Colonic mucosa (tissue), 4 donors: ENCODE measurements at regions not wholly inside any gene's neighbourhood (a gene's known extent, or its start where the extent isn't known, plus 50 kb on each side); places are given as distances from the start of the nearest gene placed in this dataset.

Source experiments
- DNase-seq: peaks from one replicate; pipeline ENCODE4 v3.0.0-alpha.2; 2020
- H3K27ac ChIP-seq: fragments of 200-600 bp; one replicate; pipeline ENCODE4 v1.8.0; 2021
- H3K27me3 ChIP-seq: fragments of 200-600 bp; one replicate; pipeline ENCODE4 v1.8.0; 2021
- H3K36me3 ChIP-seq: fragments of 200-600 bp; one replicate; pipeline ENCODE4 v1.8.0; 2021
- H3K4me1 ChIP-seq: fragments of 200-600 bp; one replicate; pipeline ENCODE4 v1.8.0; 2021; ENCODE audit warnings: mild to moderate bottlenecking
- H3K4me3 ChIP-seq: fragments of 200-600 bp; one replicate; pipeline ENCODE4 v1.8.0; 2021
- H3K9ac ChIP-seq, 2 donors: one replicate each; pipeline ENCODE4 v1.7.0; 2013; ENCODE audit warnings: control low read depth in 2 of 2, low read depth in 2 of 2, low read length in 2 of 2
- H3K9me3 ChIP-seq: fragments of 200-600 bp; one replicate; pipeline ENCODE4 v1.8.0; 2021
- intact Hi-C: fragments of 100-400 bp; cut with DNase I; formaldehyde crosslinking; loops from one replicate; pipeline ENCODE4 v1.14.1; 2022
- TF ChIP-seq, protein P1 (sequence below): fragments of 200-600 bp; IDR thresholded peaks from one replicate; pipeline ENCODE4 v1.8.0; 2022; ENCODE audit warnings: antibody characterized with exemption, mild to moderate bottlenecking
- donor health status: healthy.
- donor health status: DM: no; HTN: no; CAD: no.
- donor health status: DM: no; HTN: no; CAD: no.

DNA sequence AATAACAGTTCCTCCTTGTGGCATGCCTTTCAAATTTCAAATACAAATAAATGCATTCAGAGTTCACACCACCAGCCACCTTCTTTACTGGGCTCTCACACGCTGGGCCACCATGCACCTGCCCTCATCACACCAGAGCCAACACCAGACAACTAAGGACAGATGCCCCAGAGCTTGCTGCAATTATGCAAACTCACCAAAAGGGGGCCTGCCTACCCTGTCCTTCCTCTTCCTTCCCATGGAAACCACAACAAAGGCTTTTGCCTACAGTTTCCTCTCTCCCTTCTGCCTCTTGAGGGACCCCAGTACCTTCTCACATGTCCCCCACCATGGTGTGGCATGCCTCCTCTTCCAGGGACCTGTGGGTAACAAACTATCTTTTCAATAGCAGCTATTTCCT is 1333.9 kb upstream of the TENM3 start:
- no peak for DNase-seq
- H3K9ac ChIP-seq: no peak overlapping the region
- TF ChIP-seq, protein P1, sequence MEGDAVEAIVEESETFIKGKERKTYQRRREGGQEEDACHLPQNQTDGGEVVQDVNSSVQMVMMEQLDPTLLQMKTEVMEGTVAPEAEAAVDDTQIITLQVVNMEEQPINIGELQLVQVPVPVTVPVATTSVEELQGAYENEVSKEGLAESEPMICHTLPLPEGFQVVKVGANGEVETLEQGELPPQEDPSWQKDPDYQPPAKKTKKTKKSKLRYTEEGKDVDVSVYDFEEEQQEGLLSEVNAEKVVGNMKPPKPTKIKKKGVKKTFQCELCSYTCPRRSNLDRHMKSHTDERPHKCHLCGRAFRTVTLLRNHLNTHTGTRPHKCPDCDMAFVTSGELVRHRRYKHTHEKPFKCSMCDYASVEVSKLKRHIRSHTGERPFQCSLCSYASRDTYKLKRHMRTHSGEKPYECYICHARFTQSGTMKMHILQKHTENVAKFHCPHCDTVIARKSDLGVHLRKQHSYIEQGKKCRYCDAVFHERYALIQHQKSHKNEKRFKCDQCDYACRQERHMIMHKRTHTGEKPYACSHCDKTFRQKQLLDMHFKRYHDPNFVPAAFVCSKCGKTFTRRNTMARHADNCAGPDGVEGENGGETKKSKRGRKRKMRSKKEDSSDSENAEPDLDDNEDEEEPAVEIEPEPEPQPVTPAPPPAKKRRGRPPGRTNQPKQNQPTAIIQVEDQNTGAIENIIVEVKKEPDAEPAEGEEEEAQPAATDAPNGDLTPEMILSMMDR: no peak
- no peak overlapping the region for H3K27ac ChIP-seq
- no peak overlapping the region for H3K4me3 ChIP-seq
- no peaks in the 10 kb centered on the region for H3K27me3 ChIP-seq
- intact Hi-C loops: no loop called here
- H3K9me3 ChIP-seq: no peaks in the 10 kb centered on the region
- H3K36me3 ChIP-seq: no peaks in the 10 kb centered on the region
- no peaks in the 10 kb centered on the region for H3K4me1 ChIP-seq

DNA sequence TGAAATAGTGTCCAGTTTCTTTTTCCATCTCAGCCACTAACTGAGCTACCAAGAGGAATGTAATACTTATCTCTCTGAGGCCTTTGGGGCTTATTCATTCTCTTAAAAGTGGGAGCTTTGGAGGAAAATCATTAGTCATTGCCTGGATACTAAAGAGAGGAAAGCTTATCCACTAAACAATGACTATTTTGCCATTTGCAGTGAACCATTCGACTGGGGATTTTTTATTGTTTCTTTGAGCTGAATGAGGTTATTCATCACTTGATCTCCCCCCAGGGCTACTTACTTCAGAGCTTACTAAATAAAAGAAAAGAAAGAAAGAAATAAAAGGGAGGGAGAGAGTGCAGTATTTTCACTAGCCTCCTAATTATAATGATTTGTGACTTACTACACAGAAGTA is 1329.5 kb upstream of the TENM3 start:
- H3K4me3 ChIP-seq: no peak overlapping the region
- H3K27me3 ChIP-seq: no peaks in the 10 kb centered on the region
- DNase-seq: no peak
- H3K9me3 ChIP-seq: no peaks in the 10 kb centered on the region
- TF ChIP-seq, protein P1: no peak
- H3K9ac ChIP-seq: no peak overlapping the region
- intact Hi-C loops: no loop called here
- H3K27ac ChIP-seq: no peak overlapping the region
- H3K4me1 ChIP-seq: no peaks in the 10 kb centered on the region
- H3K36me3 ChIP-seq: no peaks in the 10 kb centered on the region

DNA sequence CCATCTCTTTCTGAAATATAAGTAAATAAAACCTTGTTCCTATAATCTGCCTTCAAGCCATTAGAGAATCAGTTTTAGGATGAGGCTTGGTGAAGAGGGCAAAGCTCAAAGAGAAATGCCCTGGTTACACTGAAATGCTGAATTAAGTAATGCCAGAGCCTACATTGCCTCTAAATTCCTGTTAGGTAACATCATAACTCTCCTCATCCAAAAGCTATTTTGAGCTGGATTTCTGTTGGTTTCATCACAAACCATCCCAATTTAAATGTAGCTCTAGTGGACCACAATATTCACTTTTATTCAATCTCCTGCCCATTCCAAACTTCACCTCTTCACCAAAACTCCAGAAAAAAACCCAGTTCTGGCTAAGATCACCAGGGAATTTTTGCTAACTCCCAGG is 1319.7 kb upstream of the TENM3 start:
- DNase-seq: no peak
- H3K9ac ChIP-seq: no peak overlapping the region
- TF ChIP-seq, protein P1: no peak

DNA sequence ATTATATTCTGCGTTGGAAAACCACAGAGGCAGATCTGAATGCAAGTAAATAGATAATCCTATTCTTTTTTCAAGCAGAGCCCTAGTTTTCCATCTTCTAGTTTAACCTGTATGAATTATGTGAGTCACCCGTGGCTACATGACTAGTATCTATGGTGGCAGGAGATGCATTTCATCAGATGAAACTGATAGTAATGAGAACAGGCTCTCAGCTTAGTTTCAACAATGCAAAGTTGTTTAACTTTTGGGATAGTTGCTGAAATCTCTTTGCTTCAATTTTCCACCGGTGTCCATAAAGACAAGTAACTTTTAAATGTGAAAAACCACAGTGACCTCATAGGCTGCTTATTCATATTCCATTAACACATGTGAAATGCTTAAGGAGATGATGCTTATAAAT is 1317.4 kb upstream of the TENM3 start:
- intact Hi-C loops: no loop called here
- Histone ChIP-seq H3K4me1 (no peaks in the 10 kb centered on the region), H3K9ac (no peak overlapping the region), H3K27ac (no peak overlapping the region), H3K4me3 (no peak overlapping the region), H3K9me3 (no peaks in the 10 kb centered on the region), H3K27me3 (no peaks in the 10 kb centered on the region), H3K36me3 (no peaks in the 10 kb centered on the region)
- TF ChIP-seq, protein P1: no peak
- no peak for DNase-seq

More for the DNA sequence above, 1319.7 kb upstream of the TENM3 start:
- no peaks in the 10 kb centered on the region for H3K36me3 ChIP-seq
- H3K27me3 ChIP-seq: no peaks in the 10 kb centered on the region
- no peak overlapping the region for H3K27ac ChIP-seq
- intact Hi-C loops: no loop called here
- no peak overlapping the region for H3K4me3 ChIP-seq
- no peaks in the 10 kb centered on the region for H3K9me3 ChIP-seq
- no peaks in the 10 kb centered on the region for H3K4me1 ChIP-seq

DNA sequence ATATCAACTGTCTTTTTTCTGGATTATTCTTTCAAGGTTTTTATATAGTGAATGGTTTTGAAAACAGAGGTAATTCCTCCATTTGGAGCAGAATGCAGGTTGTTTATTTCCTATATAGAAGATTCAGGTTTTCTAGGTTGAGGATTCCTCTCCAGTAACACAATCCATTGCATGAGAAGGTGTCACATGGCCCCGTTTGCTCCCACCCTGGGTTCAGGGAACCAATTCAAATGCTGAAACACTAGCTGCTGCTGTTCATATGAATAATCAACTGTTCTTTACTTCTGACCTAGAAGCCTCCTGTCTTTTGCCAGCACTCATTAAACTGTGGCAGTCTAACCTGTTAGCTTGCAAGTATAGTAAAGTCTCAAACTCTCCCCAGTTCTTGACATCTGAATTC is 1316.9 kb upstream of the TENM3 start:
- DNase-seq: no peak
- TF ChIP-seq, protein P1: no peak
- Histone ChIP-seq H3K36me3 (no peaks in the 10 kb centered on the region), H3K9ac (no peak overlapping the region), H3K9me3 (no peaks in the 10 kb centered on the region), H3K4me1 (no peaks in the 10 kb centered on the region), H3K27ac (no peak overlapping the region), H3K4me3 (no peak overlapping the region), H3K27me3 (no peaks in the 10 kb centered on the region)
- intact Hi-C loops: no loop called here
